ENCODE measurements at regions not wholly inside any gene's neighbourhood (a gene's known extent, or its start where the extent isn't known, plus 50 kb on each side); places are given as distances from the start of the nearest gene placed in this dataset.

DNA sequence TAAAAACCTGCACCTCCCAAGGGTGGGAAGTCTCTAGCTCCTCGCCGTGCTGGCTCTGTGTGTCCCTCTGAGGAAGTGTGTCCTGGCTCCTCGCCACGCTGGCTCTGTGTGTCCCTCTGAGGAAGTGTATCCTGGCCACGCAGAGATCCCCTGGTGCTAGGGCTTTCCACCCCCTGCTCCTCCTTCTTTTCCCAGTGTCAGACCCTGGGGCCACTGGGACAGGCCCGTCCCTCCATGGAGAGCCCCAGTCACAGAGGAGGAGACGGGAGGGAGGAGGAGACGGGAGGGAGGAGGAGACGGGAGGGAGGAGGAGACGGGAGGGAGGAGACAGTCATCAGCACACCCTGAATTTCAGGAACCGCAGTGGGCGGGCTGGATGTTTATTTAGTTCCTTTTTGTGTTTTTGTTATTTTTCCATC, 53.8 kb upstream of the HGFAC start:
- Histone ChIP-seq H3K27me3 (ENCODE audit: insufficient read depth) (no peaks in the 10 kb centered on the region), H3F3A (replicated peaks; ENCODE audit: insufficient read depth) (no peaks in the 10 kb centered on the region), H2AFZ (ENCODE audit: low read depth) (no peak overlapping the region), H4K20me1 (ENCODE audit: insufficient read depth) (no peaks in the 10 kb centered on the region), H3K4me1 (ENCODE audit: control insufficient read depth in 1 of 2, insufficient read depth in 2 of 2, low read depth in 1 of 2, low read length in 1 of 2) (peaks cover 0 to 4% of the 10 kb centered on the region in 2 experiments; a peak in 1 of 4 replicates), H3K4me3 (ENCODE audit: low read depth in 2 of 2, low read length in 1 of 2) (no peak overlapping the region), H3K27ac (ENCODE audit: low read depth in 2 of 2, low read length in 1 of 2) (no peak overlapping the region), H3K9me2 (no peaks in the 10 kb centered on the region), H3K9me3 (no peaks in the 10 kb centered on the region), H3K36me3 (replicated peaks in 1 of 2; ENCODE audit: control insufficient read depth in 1 of 2, insufficient read depth in 2 of 2, low read length in 1 of 2) (no peaks in the 10 kb centered on the region), H3K4me2 (no peak overlapping the region), H3K9ac (no peak overlapping the region), H3K79me2 (ENCODE audit: insufficient read depth) (no peaks in the 10 kb centered on the region; the same call in 1 of the 2 replicates)
- WGBS (ENCODE audit: low lambda C conversion rate): 94% methylated on average over 8 of the region's 12 CpGs
- peak; percentile 44 for DNase-seq
- TF ChIP-seq, protein P1, sequence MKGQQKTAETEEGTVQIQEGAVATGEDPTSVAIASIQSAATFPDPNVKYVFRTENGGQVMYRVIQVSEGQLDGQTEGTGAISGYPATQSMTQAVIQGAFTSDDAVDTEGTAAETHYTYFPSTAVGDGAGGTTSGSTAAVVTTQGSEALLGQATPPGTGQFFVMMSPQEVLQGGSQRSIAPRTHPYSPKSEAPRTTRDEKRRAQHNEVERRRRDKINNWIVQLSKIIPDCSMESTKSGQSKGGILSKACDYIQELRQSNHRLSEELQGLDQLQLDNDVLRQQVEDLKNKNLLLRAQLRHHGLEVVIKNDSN (IDR thresholded peaks at IDR 0.05; ENCODE audit: borderline replicate concordance, low read depth): no peak
- TF ChIP-seq EZH2phosphoT487 (IDR thresholded peaks at IDR 0.05; ENCODE audit: borderline replicate concordance, low read depth) (no peak), CHD2 (IDR thresholded peaks at IDR 0.05; ENCODE audit: low read length, partially characterized antibody) (no peak), FOXJ3 (CRISPR knock-in tag; IDR thresholded peaks at IDR 0.05) (no peak), GATA2 (CRISPR knock-in tag; IDR thresholded peaks at IDR 0.05) (no peak), SIN3A (IDR thresholded peaks at IDR 0.05; ENCODE audit: borderline replicate concordance, low read depth, low read length) (no peak), EP300 (IDR thresholded peaks at IDR 0.05; ENCODE audit: borderline replicate concordance in 1 of 2, low read depth in 1 of 2, low read length in 1 of 2) (no peak), NRF1 (IDR thresholded peaks at IDR 0.05; ENCODE audit: low read depth, low read length) (no peak), GABPA (IDR thresholded peaks at IDR 0.05; ENCODE audit: low read depth) (no peak), RXRA (IDR thresholded peaks at IDR 0.05; ENCODE audit: borderline replicate concordance, low read depth) (no peak), MEF2A (IDR thresholded peaks at IDR 0.05; ENCODE audit: borderline replicate concordance, low read depth) (no peak), TAF1 (IDR thresholded peaks at IDR 0.05; ENCODE audit: borderline replicate concordance, low read depth, low read length) (no peak)
- TF ChIP-seq, protein P2, sequence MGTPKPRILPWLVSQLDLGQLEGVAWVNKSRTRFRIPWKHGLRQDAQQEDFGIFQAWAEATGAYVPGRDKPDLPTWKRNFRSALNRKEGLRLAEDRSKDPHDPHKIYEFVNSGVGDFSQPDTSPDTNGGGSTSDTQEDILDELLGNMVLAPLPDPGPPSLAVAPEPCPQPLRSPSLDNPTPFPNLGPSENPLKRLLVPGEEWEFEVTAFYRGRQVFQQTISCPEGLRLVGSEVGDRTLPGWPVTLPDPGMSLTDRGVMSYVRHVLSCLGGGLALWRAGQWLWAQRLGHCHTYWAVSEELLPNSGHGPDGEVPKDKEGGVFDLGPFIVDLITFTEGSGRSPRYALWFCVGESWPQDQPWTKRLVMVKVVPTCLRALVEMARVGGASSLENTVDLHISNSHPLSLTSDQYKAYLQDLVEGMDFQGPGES (IDR thresholded peaks at IDR 0.05; ENCODE audit: low read depth, low read length): no peak
- ChIA-PET POLR2A (no interaction called here), CTCF (interaction anchor here (2.0 to 3.0 kb wide), 2 partner anchors 16 to 42 kb away, joined by 6 to 10 read pairs; no protein-coding TSS in a partner anchor)

DNA sequence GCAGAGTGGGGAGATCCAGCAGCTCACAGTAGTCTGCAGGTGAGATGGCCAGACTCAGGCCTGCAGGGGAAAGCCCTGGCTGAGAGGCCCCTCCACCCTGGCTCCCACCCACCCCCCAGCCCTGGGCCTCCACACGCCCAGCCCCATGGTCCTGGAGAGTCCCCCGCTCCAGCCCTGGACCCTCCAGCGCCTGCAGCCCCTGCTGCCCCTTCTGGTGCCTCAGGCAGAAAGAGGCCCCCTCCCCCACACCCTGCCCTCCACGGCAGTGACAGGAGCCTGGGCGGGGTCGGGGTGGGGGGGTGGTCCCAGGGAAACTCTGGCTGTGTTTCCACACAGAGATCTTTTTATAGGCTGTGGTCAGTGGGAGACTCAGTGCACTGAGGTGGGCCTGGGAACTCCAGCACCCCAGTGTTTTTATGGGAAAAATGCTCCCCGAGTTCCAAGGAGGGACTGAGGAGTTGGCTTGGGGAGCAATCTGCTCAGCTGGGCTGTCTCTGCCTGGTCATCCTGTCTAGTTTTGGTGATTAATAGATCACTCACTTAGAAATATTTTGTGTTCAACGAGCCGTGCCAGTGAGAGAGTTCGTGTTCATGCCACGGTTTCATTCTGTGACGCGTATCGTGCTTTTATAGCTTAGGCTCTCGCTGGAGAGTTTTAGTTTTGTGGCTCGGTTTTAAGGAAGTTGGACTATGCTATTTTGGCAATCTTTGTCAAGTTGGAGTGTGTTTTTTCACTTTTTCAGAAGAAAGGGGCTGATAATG, 53.1 kb upstream of the HGFAC start:
- H3K36me3 ChIP-seq (replicated peaks in 1 of 2; ENCODE audit: control insufficient read depth in 1 of 2, insufficient read depth in 2 of 2, low read length in 1 of 2): no peaks in the 10 kb centered on the region
- H3K9me2 ChIP-seq: no peaks in the 10 kb centered on the region
- peaks cover 0 to 4% of the 10 kb centered on the region in 2 experiments; a peak in 1 of 4 replicates for H3K4me1 ChIP-seq (ENCODE audit: control insufficient read depth in 1 of 2, insufficient read depth in 2 of 2, low read depth in 1 of 2, low read length in 1 of 2)
- H3K9ac ChIP-seq: no peak overlapping the region
- ChIA-PET POLR2A (no interaction called here), CTCF (interaction anchor here (0.6 to 3.0 kb wide), 3 partner anchors 15 to 386 kb away, joined by 3 to 10 read pairs (median 6); no protein-coding TSS in a partner anchor)
- H3K79me2 ChIP-seq (ENCODE audit: insufficient read depth): no peaks in the 10 kb centered on the region; the same call in 1 of the 2 replicates
- H4K20me1 ChIP-seq (ENCODE audit: insufficient read depth): no peaks in the 10 kb centered on the region
- no peaks in the 10 kb centered on the region for H3K27me3 ChIP-seq (ENCODE audit: insufficient read depth)
- H3K4me2 ChIP-seq: no peak overlapping the region
- 84% methylated on average over 16 of the region's 16 CpGs for whole genome bisulfite sequencing (ENCODE audit: low lambda C conversion rate)
- no peaks in the 10 kb centered on the region for H3K9me3 ChIP-seq
- no peak overlapping the region for H2AFZ ChIP-seq (ENCODE audit: low read depth)
- no peak overlapping the region for H3K4me3 ChIP-seq (ENCODE audit: low read depth in 2 of 2, low read length in 1 of 2)
- no peaks in the 10 kb centered on the region for H3F3A ChIP-seq (replicated peaks; ENCODE audit: insufficient read depth)
- peak; percentile 39 for DNase-seq
- no peak overlapping the region for H3K27ac ChIP-seq (ENCODE audit: low read depth in 2 of 2, low read length in 1 of 2)
- no peak for TF ChIP-seq FOXJ3 (CRISPR knock-in tag; IDR thresholded peaks at IDR 0.05)
- TF ChIP-seq FOXM1 (IDR thresholded peaks at IDR 0.05; ENCODE audit: low read depth): no peak
- TF ChIP-seq TCF12 (IDR thresholded peaks at IDR 0.05): no peak
- TF ChIP-seq GABPA (IDR thresholded peaks at IDR 0.05; ENCODE audit: low read depth): no peak
- TF ChIP-seq, protein P3, sequence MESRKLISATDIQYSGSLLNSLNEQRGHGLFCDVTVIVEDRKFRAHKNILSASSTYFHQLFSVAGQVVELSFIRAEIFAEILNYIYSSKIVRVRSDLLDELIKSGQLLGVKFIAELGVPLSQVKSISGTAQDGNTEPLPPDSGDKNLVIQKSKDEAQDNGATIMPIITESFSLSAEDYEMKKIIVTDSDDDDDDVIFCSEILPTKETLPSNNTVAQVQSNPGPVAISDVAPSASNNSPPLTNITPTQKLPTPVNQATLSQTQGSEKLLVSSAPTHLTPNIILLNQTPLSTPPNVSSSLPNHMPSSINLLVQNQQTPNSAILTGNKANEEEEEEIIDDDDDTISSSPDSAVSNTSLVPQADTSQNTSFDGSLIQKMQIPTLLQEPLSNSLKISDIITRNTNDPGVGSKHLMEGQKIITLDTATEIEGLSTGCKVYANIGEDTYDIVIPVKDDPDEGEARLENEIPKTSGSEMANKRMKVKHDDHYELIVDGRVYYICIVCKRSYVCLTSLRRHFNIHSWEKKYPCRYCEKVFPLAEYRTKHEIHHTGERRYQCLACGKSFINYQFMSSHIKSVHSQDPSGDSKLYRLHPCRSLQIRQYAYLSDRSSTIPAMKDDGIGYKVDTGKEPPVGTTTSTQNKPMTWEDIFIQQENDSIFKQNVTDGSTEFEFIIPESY (IDR thresholded peaks at IDR 0.05; ENCODE audit: borderline replicate concordance, low read depth): no peak
- TF ChIP-seq, protein P2 (IDR thresholded peaks at IDR 0.05; ENCODE audit: low read depth, low read length): no peak
- TF ChIP-seq JUND (IDR thresholded peaks at IDR 0.05): no peak
- TF ChIP-seq, protein P4, sequence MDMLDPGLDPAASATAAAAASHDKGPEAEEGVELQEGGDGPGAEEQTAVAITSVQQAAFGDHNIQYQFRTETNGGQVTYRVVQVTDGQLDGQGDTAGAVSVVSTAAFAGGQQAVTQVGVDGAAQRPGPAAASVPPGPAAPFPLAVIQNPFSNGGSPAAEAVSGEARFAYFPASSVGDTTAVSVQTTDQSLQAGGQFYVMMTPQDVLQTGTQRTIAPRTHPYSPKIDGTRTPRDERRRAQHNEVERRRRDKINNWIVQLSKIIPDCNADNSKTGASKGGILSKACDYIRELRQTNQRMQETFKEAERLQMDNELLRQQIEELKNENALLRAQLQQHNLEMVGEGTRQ (IDR thresholded peaks at IDR 0.05; ENCODE audit: borderline replicate concordance, low read depth, low read length): no peak
- TF ChIP-seq FOSL2 (IDR thresholded peaks at IDR 0.05; ENCODE audit: borderline replicate concordance, low read depth): no peak
- TF ChIP-seq YY1 (IDR thresholded peaks at IDR 0.05; ENCODE audit: low read depth): no peak

Measured in SK-N-SH (cell line).